A549 (cell line): ENCODE measurements at regions not wholly inside any gene's neighbourhood (a gene's known extent, or its start where the extent isn't known, plus 50 kb on each side); places are given as distances from the start of the nearest gene placed in this dataset.

ENCODE experiments used
- ATAC-seq, 2 experiments: fragments of 200-7000 bp in 1 of 2; fragments of >200 bp in 1 of 2; cut with Nextera tagmentation in 1 of 2; cut with Tn5 transposase in 1 of 2; 3 replicates each; pipeline versions ENCODE4 v1.8.0 to v1.9.1; 2018 to 2020; ENCODE audit warnings: mild to moderate bottlenecking in 1 of 2, moderate library complexity in 1 of 2
- CTCF ChIA-PET: fragments of 300-600 bp; sonication (Branson Sonifier 250); formaldehyde crosslinking; extraction: SDS; loops from one replicate; lab custom pipeline; 2021; ENCODE audit warnings: antibody characterized with exemption, inconsistent platforms; lab: Yijun Ruan, JAX
- POLR2A ChIA-PET: fragments of 350-600 bp; formaldehyde crosslinking; extraction: SDS; loops from one replicate; lab custom pipeline; 2021; ENCODE audit warnings: antibody characterized with exemption, inconsistent platforms; lab: Yijun Ruan, JAX
- DNase-seq, 2 experiments: peaks; one replicate each; pipeline versions ENCODE4 v3.0.0 to v3.0.0-alpha.2; 2011 to 2016; ENCODE audit warnings: low read depth in 1 of 2, low spot score in 1 of 2
- FAIRE-seq: peaks from 2 replicates; lab custom pipeline; 2011; peaks lifted over from hg19 to GRCh38; lab: Jason Lieb, UNC
- H3K27ac ChIP-seq, 2 experiments: fragments of >200 bp; sonication (Bioruptor Twin); formaldehyde crosslinking; 3 replicates each; pipeline ENCODE4 v1.5.1; 2016 to 2017
- H3K4me1 ChIP-seq: fragments of >200 bp; sonication (Bioruptor Twin); formaldehyde crosslinking; 3 replicates; pipeline ENCODE4 v1.6.1; 2016
- H3K4me2 ChIP-seq: fragments of >200 bp; sonication (Bioruptor Twin); formaldehyde crosslinking; 3 replicates; pipeline ENCODE4 v1.6.1; 2016
- H3K4me3 ChIP-seq: fragments of >200 bp; sonication (Bioruptor Twin); formaldehyde crosslinking; 3 replicates; pipeline ENCODE4 v1.5.1; 2016
- H3K9me3 ChIP-seq: fragments of >200 bp; sonication (Bioruptor Twin); formaldehyde crosslinking; 3 replicates; pipeline ENCODE4 v1.6.1; 2016
- ATOH8 ChIP-seq: fragments of 250-450 bp; sonication (Bioruptor Pico); IDR thresholded peaks from 2 replicates; pipeline ENCODE4 v1.5.0; 2020; ENCODE audit warnings: low read depth, mild to moderate bottlenecking, moderate library complexity
- BHLHE40 ChIP-seq: IDR thresholded peaks from 2 replicates; pipeline ENCODE4 v1.6.1; 2012; ENCODE audit warnings: low read depth, low read length, inconsistent platforms
- CEBPB ChIP-seq, 2 experiments: fragments of >200 bp in 1 of 2; sonication (Bioruptor Twin) in 1 of 2; formaldehyde crosslinking in 1 of 2; IDR thresholded peaks; 2 replicates each; pipeline ENCODE4 v1.6.1; 2012 to 2016
- CHD2 ChIP-seq: fragments of 150-350 bp; IDR thresholded peaks from 2 replicates; pipeline ENCODE4 v1.6.1; 2014; ENCODE audit warnings: low read length; ENCODE audit not compliant: partially characterized antibody
- CHD4 ChIP-seq: fragments of 200-600 bp; sonication (generic); IDR thresholded peaks from 2 replicates; pipeline ENCODE4 v1.6.1; 2016; ENCODE audit warnings: antibody characterized with exemption, mild to moderate bottlenecking, borderline replicate concordance
- EHMT2 ChIP-seq: fragments of 200-600 bp; sonication (generic); IDR thresholded peaks from 2 replicates; pipeline ENCODE4 v1.6.1; 2016; ENCODE audit warnings: antibody characterized with exemption, low read depth, mild to moderate bottlenecking, moderate library complexity
- EP300 ChIP-seq, 2 experiments: fragments of >200 bp; sonication (Bioruptor Twin); formaldehyde crosslinking; IDR thresholded peaks; 2 replicates in 1 of 2; 3 replicates in 1 of 2; pipeline ENCODE4 v1.6.1; 2016 to 2017
- GATA3 ChIP-seq: IDR thresholded peaks from 2 replicates; pipeline ENCODE4 v1.6.1; 2012; ENCODE audit warnings: borderline replicate concordance
- HOXA7 ChIP-seq: fragments of 250-450 bp; sonication (Bioruptor Pico); IDR thresholded peaks from 2 replicates; pipeline ENCODE4 v1.5.0; 2020; ENCODE audit warnings: mild to moderate bottlenecking, moderate library complexity
- KDM1A ChIP-seq: fragments of 200-600 bp; sonication (generic); IDR thresholded peaks from 2 replicates; pipeline ENCODE4 v1.6.1; 2016; ENCODE audit warnings: low read depth, mild to moderate bottlenecking
- KDM5A ChIP-seq: fragments of 200-600 bp; sonication (generic); IDR thresholded peaks from 2 replicates; pipeline ENCODE4 v1.6.1; 2016; ENCODE audit warnings: antibody characterized with exemption, mild to moderate bottlenecking
- NFE2L2 ChIP-seq: fragments of 150-350 bp; conservative IDR thresholded peaks from 2 replicates; pipeline ENCODE4 v1.6.1; 2014; ENCODE audit warnings: low read length
- NPAS2 ChIP-seq: fragments of 250-450 bp; sonication (Bioruptor Pico); IDR thresholded peaks from 2 replicates; pipeline ENCODE4 v1.8.0; 2022; ENCODE audit warnings: mild to moderate bottlenecking, moderate library complexity, borderline replicate concordance
- NR3C1 ChIP-seq: fragments of >200 bp; sonication (Bioruptor Twin); formaldehyde crosslinking; IDR thresholded peaks from 3 replicates; pipeline ENCODE4 v1.6.1; 2017
- RARB ChIP-seq: fragments of 250-450 bp; sonication (Bioruptor Pico); IDR thresholded peaks from 2 replicates; pipeline ENCODE4 v1.8.0; 2021; ENCODE audit warnings: mild to moderate bottlenecking, moderate library complexity
- RNF2 ChIP-seq: fragments of 200-600 bp; sonication (generic); IDR thresholded peaks from 2 replicates; pipeline ENCODE4 v1.6.1; 2016; ENCODE audit warnings: low read depth, mild to moderate bottlenecking, antibody characterized with exemption, moderate library complexity, borderline replicate concordance
- SREBF2 ChIP-seq: fragments of 450-650 bp; IDR thresholded peaks from 2 replicates; pipeline ENCODE4 v1.6.1; 2014; ENCODE audit warnings: mild to moderate bottlenecking, moderate library complexity
- TFCP2L1 ChIP-seq: fragments of 250-450 bp; sonication (Bioruptor Pico); IDR thresholded peaks from 2 replicates; pipeline ENCODE4 v1.5.0; 2021; ENCODE audit warnings: mild to moderate bottlenecking
- ZNF302 ChIP-seq: fragments of 250-450 bp; sonication (Bioruptor Pico); IDR thresholded peaks from 2 replicates; pipeline ENCODE4 v1.9.0; 2021; ENCODE audit warnings: inconsistent platforms, mild to moderate bottlenecking, moderate library complexity
- WGBS: methylation state at CpG from one replicate; pipeline ENCODE4 v1.1.6; 2017; ENCODE audit errors: missing lambda C conversion rate; 5-methylcytosine and 5-hydroxymethylcytosine counted together
- TF ChIP-seq, protein P1 (sequence below): IDR thresholded peaks from 2 replicates; pipeline ENCODE4 v1.6.1; 2012; ENCODE audit warnings: low read depth, borderline replicate concordance
- TF ChIP-seq, protein P2 (sequence below): fragments of 450-650 bp; IDR thresholded peaks from 2 replicates; pipeline ENCODE4 v1.6.1; 2014; ENCODE audit warnings: antibody characterized with exemption
- TF ChIP-seq, protein P3 (sequence below): fragments of 250-450 bp; sonication (Bioruptor Pico); IDR thresholded peaks from 2 replicates; pipeline ENCODE4 v1.5.0; 2021; ENCODE audit warnings: mild to moderate bottlenecking, moderate library complexity, borderline replicate concordance

DNA sequence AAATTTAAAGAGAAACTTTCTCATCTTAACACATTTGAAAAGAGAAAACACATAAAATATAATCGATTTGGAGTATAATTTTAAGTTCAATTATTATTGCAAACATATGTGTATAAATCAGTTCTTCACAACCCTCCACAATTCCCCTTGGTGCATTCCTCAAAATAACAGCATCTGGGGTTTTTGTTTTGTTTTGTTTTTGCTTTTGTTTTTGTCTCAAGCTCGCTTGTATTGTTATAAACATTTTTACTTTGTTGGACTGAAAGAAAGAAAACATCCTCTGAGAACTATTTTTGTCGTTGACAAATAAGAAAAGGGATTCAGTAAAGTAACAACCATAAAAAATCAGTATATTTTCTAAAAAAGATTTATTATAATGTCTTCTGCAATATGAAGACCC lies 60.2 kb upstream of the HIVEP1 start:
- FAIRE-seq = no peak
- ChIA-PET CTCF (no interaction called here), POLR2A (no interaction called here)
- ATAC-seq = no peak
- Histone ChIP-seq H3K9me3 (no peaks in the 10 kb centered on the region), H3K27ac (no peak overlapping the region), H3K4me1 (no peaks in the 10 kb centered on the region), H3K4me3 (no peak overlapping the region)
- TF ChIP-seq TFCP2L1 (CRISPR knock-in tag) = no peak
- no peak for TF ChIP-seq GATA3
- TF ChIP-seq, protein P1, sequence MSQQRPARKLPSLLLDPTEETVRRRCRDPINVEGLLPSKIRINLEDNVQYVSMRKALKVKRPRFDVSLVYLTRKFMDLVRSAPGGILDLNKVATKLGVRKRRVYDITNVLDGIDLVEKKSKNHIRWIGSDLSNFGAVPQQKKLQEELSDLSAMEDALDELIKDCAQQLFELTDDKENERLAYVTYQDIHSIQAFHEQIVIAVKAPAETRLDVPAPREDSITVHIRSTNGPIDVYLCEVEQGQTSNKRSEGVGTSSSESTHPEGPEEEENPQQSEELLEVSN = no peak
- TF ChIP-seq NFE2L2 = no peak
- TF ChIP-seq, protein P2, sequence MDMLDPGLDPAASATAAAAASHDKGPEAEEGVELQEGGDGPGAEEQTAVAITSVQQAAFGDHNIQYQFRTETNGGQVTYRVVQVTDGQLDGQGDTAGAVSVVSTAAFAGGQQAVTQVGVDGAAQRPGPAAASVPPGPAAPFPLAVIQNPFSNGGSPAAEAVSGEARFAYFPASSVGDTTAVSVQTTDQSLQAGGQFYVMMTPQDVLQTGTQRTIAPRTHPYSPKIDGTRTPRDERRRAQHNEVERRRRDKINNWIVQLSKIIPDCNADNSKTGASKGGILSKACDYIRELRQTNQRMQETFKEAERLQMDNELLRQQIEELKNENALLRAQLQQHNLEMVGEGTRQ = no peak
- TF ChIP-seq BHLHE40 = no peak
- no peak for TF ChIP-seq HOXA7 (CRISPR knock-in tag)
- no peak for TF ChIP-seq CHD4
- no peak for TF ChIP-seq ATOH8 (CRISPR knock-in tag)
- no peak for TF ChIP-seq NR3C1
- TF ChIP-seq, all 56 proteins: peak for 0
- WGBS = 20% methylated on average over 3 of the region's 3 CpGs
- H3K4me2 ChIP-seq = no peak overlapping the region
- no peak for DNase-seq

GRCh38 chr6:11950109-11950508 lies 62.0 kb upstream of the HIVEP1 start:
- Histone ChIP-seq H3K4me1 (no peaks in the 10 kb centered on the region), H3K27ac (no peak overlapping the region)

GRCh38 chr6:11947575-11947974 lies 64.5 kb upstream of the HIVEP1 start:
- TF ChIP-seq EP300 (IDR thresholded peaks at IDR 0.05) = no peak
- 0 out of 4 replicates have a peak, but pooled peaks of 1 of the 2 experiments have one; percentile 15 for TF ChIP-seq CEBPB (IDR thresholded peaks at IDR 0.05)
- 46% methylated on average over 2 of the region's 2 CpGs for WGBS
- DNase-seq (no peak), FAIRE-seq (no peak), ATAC-seq (no peak)
- Histone ChIP-seq H3K4me2 (no peak overlapping the region), H3K27ac (no peak overlapping the region), H3K4me1 (0 out of 3 replicates have a peak, but pooled peaks cover 7% of the 10 kb centered on the region), H3K4me3 (no peak overlapping the region), H3K9me3 (no peaks in the 10 kb centered on the region)
- ChIA-PET POLR2A (no interaction called here), CTCF (interaction anchor here (1.2 kb wide), 1 partner anchor 122 kb away, joined by 3 read pairs; no protein-coding TSS in a partner anchor)

More at GRCh38 chr6:11950109-11950508, 62.0 kb upstream of the HIVEP1 start:
- ChIA-PET CTCF (interaction anchor here (1.2 kb wide), 1 partner anchor 29 kb away, joined by 3 read pairs; no protein-coding TSS in a partner anchor), POLR2A (no interaction called here)
- H3K4me3 ChIP-seq = no peak overlapping the region
- no peak overlapping the region for H3K4me2 ChIP-seq
- DNase-seq (no peak), ATAC-seq (no peak), FAIRE-seq (no peak)
- 58% methylated on average over 2 of the region's 2 CpGs for WGBS
- TF ChIP-seq CHD2 (no peak), KDM5A (no peak), SREBF2 (no peak), NR3C1 (no peak), EHMT2 (no peak), ZNF302 (CRISPR knock-in tag) (no peak), RARB (CRISPR knock-in tag) (no peak), RNF2 (no peak), NPAS2 (no peak), KDM1A (no peak), BHLHE40 (no peak)
- TF ChIP-seq, protein P3, sequence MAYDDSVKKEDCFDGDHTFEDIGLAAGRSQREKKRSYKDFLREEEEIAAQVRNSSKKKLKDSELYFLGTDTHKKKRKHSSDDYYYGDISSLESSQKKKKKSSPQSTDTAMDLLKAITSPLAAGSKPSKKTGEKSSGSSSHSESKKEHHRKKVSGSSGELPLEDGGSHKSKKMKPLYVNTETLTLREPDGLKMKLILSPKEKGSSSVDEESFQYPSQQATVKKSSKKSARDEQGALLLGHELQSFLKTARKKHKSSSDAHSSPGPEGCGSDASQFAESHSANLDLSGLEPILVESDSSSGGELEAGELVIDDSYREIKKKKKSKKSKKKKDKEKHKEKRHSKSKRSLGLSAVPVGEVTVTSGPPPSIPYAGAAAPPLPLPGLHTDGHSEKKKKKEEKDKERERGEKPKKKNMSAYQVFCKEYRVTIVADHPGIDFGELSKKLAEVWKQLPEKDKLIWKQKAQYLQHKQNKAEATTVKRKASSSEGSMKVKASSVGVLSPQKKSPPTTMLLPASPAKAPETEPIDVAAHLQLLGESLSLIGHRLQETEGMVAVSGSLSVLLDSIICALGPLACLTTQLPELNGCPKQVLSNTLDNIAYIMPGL (CRISPR knock-in tag) = no peak
- H3K9me3 ChIP-seq = no peaks in the 10 kb centered on the region
